PC-9 (cell line): ENCODE measurements at regions not wholly inside any gene's neighbourhood (a gene's known extent, or its start where the extent isn't known, plus 50 kb on each side); places are given as distances from the start of the nearest gene placed in this dataset.

ENCODE experiments used
- EZH2 ChIP-seq: fragments of 200-600 bp; sonication (generic); IDR thresholded peaks from 2 replicates; pipeline ENCODE4 v1.8.0; 2017; ENCODE audit warnings: antibody characterized with exemption, low read depth
- TF ChIP-seq, protein P1 (sequence below): fragments of 200-600 bp; sonication (generic); conservative IDR thresholded peaks from 2 replicates; pipeline ENCODE4 v1.6.1; 2017; ENCODE audit warnings: mixed run types, antibody characterized with exemption, mild to moderate bottlenecking, moderate library complexity

- TF ChIP-seq, protein P1, sequence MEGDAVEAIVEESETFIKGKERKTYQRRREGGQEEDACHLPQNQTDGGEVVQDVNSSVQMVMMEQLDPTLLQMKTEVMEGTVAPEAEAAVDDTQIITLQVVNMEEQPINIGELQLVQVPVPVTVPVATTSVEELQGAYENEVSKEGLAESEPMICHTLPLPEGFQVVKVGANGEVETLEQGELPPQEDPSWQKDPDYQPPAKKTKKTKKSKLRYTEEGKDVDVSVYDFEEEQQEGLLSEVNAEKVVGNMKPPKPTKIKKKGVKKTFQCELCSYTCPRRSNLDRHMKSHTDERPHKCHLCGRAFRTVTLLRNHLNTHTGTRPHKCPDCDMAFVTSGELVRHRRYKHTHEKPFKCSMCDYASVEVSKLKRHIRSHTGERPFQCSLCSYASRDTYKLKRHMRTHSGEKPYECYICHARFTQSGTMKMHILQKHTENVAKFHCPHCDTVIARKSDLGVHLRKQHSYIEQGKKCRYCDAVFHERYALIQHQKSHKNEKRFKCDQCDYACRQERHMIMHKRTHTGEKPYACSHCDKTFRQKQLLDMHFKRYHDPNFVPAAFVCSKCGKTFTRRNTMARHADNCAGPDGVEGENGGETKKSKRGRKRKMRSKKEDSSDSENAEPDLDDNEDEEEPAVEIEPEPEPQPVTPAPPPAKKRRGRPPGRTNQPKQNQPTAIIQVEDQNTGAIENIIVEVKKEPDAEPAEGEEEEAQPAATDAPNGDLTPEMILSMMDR: no peak
- TF ChIP-seq EZH2: no peak
These were observed 800.9 kb downstream of the USP25 start for GRCh38 chr21:16530656-16531055.
